GM19452 (cell line): ENCODE measurements at regions not wholly inside any gene's neighbourhood (a gene's known extent, or its start where the extent isn't known, plus 50 kb on each side); places are given as distances from the start of the nearest gene placed in this dataset.

Experiments used
- ATAC-seq: cut with Tn5 transposase; IDR thresholded peaks from one replicate; pipeline ENCODE4 v1.9.1; 2021; ENCODE audit not compliant: unreplicated experiment

DNA sequence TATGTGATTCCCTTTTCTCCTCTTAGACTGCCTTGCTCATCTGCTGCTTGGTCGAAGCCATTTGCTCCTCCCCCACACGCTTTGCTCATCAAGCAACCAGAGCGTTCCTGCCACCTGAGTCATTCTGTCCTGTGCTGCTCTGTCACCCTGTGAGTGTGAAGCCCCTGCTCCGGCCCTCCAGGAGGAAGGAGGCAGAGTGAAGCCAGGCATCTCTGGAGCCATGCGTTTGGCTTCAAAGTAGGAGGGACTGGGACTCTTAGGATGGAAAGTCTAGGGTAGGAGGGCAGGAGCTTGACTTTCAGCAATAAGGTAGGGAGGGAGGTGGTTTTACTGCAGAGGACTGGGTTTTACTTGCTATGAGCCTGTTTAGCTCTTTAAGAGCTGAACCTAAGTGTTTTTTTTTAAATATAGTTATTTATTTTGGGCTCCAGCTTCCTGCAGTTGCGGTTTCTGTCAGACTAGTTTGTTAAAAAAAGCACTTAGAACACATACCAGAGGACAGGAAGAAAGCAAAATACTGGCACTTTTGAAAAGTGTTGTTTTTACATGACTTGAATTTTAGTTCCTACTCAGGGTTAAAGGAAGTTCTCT lies 63.6 kb downstream of the SPINK2 start:
- ATAC-seq, result peak; percentile 90

DNA sequence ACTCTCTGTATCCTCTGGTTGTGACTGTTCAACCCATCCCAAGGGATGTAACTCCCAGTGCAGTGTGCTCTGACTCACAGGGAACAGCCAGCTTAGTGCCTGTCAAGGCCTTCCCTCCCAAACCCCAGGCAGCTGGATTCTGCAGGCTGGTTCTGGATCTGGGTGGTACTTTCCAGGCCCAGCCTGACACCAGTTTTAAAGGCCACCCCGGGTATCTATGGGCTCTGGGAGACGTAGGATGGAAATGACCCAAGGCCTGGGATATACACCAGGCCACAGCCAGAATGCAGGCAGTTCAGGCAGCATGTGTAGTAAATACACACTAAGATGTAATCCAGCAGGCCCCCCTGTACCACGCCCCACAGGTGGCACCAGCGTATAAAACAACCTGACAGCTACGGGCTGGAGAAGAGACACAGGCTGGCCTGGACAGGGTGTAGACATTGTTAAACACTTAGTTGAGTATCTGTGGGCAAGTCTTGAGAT lies 64.2 kb downstream of the SPINK2 start:
- peak; percentile 37 for ATAC-seq

DNA sequence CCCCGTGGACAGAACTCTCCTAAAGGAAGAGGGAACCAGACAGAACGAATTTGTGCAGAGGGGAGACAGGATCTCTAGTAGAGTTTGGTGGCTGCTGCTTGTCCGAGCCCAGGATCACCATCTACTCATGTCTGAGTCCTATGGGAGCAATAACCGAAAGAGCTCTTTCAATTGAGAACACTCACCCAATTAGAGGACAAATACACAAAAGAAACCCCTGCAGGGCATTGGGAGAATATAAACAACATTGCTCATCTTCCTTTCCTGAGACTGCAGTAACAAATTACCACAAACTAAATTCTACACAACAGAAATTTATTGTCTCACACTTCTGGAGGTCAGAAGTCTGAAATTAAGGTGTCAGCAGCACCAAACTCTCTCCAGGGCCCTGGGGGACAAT lies 65.6 kb downstream of the SPINK2 start:
- no peak for ATAC-seq

DNA sequence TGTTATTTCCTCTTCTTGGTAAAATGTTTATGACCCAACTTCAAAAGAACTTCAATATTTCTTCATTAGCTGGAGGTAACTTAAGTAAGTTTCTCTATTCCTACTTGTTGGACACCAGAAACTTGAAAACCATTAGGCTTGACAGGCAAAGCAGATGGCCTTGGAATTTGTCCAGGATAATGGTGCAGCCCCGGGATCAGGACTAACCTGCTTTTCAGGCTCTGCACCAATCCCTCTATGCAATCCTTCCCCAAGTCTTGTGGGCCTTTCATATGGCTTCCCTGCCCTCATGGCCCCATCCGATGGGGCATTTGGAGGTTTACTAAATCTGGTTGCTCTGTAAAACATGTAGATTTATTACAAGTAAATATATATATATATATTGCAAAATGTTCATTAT lies 68.5 kb downstream of the SPINK2 start:
- no peak for ATAC-seq

DNA sequence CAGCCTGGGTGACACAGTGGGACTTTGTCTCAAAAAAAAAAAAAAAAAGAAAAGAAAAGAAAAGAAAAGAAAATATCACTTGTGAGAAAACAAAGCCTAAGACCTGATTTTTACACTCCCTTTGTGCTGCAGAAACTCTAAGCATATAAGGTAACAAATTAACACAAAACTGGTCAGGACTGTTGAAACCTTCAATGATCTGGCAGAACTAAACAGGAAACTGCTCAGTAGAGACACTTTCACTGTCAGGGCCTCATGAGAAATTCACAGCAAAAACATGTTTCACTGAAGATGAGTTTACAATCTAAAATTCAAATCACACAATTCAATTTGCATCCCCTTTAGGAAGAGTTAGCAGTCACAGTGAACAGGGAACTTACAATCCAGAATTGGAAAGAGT lies 69.1 kb upstream of the HOPX start:
- ATAC-seq, result no peak

DNA sequence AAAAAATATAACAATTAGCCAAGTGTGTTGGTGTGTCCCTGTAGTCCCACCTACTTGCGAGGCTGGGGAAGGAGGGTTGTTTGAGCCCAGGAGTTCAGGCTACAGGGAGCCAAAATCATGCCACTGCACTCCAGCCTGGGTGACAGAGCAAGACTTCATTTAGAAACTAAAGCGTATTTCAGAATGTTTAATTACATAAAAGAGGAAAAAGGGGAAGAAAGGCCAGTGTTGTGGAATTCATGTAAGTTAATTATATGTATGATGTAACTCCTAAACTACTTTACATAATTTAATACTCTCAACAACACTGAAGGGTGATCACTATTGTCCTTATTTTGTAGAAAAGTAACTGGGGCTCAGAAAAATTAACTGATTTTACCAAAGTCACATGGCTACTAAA lies 67.2 kb upstream of the HOPX start:
- no peak for ATAC-seq

DNA sequence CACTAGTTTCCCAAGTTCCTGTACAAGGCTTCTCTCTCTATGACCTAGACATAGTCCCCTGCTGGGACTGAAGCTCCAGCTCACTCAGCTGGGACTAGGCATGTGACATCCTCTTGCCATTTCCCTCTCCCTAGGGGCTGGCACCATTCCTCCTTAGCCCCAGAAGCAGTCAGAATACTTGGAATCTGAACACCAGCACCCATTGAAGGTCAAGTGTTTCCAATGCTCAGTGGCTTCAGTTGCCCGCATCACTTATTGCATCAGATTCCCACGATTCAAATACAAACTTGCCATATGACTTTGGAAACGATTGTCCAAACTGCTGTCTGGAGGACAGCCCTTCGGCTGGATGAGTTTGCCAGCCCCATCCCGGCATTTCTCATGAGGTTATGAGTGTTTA lies 65.5 kb upstream of the HOPX start:
- no peak for ATAC-seq

DNA sequence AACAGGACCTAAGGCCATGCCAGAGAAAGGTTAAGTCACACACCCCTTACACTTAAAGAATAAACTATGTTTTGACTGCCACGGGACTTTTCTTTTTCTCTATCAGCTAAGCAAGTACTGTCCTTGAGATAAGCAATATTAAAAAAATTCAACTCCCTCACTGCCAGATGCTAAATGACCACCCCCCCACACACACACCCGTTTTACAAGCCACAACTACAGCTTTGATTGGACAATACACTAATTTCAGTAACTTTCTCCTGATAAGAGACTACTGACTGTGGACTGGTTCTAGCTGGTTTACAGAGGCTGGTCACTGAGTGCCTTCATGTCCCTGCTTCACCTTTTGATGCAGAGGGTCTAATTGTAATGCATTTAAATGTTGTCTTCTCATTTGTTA lies 63.9 kb upstream of the HOPX start:
- no peak for ATAC-seq

DNA sequence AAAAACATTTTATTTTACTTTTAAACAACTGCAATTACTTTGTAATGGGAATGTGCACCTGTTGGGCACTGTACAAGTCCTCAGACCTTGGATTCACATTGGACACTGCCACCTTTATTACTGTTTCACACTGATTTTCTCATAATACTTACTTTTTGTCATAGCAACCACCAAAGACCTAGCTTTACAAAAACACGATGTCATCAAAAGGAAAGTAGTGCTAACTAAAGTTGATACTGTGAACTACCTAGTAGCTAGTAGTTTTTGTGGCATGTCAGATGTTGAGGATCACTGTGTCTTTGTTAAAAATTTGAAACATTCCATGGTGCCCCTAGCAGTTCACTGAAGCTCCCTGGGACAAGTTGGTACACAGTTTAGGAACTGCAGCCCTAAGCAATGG lies 62.9 kb upstream of the HOPX start:
- ATAC-seq, result no peak

DNA sequence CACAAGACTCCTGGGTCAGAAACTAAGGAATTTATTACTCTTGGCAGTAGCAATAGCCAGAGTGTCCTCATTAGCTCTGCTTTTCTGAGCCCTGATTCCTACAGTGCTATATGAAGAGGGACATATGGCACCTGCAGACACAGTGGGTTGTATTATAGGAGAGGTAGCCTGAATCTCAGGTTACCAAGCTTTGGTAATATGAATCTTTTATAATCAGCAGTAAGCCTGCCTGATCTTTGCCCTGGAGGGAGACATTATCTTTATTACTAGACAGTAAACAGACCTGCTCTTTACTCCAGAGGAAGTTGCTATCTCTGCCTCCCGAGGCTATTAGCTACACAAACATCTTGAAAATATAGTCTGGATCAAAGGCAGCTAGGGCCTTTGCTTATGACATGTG lies 62.5 kb upstream of the HOPX start:
- ATAC-seq, result no peak

DNA sequence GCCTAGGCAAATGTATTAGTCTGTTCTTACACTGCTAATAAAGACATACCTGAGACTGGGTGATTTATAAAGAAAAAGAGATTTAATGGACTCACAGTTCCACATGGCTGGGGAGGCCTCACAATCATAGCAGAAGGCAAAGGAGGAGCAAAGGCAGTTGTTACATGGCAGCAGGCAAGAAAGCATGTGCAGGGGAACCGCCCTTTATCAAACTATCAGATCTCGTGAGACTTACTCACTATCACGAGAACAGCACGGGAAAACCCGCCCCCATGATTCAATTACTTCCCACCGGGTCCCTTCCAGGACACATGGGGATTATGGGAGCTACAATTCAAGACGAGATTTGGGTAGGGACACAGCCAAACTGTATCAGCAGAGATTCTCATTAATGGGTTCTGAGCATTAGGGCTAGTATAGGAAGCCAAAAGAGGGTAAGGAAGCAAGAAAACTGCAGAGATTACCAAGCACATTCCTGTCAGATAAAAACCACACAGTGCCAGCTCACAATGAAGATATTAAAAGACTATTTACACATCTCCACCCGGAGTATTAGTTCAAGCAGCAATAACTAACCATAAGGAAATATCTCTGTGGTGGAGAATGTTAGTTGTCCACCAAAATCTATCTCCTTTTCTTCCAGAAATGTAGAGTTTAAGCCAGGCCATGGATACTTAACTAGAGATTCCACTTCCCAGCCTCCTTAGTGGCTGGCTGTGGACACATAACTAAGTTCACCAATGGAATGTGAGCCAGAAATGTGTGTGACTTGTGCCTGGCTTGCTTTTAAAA lies 61.2 kb upstream of the HOPX start:
- ATAC-seq, result no peak

DNA sequence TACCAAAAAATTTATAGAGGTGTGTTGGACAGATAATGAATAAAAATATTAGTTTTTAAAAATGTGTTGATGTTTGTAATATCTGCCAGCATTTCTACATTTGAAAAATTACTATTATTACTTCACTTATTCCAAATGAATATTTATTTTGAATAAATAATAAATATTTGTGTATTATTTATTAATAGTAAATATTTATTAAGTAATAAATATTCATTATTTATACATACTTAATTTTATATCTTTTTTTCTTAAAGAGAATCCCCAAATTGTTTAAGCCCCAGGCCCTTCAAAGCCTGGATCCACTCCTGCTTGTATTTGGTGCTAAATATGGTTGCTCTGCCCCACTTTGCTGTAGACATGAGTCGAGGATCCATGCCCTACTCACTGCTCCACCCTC lies 60.5 kb upstream of the HOPX start:
- no peak for ATAC-seq

DNA sequence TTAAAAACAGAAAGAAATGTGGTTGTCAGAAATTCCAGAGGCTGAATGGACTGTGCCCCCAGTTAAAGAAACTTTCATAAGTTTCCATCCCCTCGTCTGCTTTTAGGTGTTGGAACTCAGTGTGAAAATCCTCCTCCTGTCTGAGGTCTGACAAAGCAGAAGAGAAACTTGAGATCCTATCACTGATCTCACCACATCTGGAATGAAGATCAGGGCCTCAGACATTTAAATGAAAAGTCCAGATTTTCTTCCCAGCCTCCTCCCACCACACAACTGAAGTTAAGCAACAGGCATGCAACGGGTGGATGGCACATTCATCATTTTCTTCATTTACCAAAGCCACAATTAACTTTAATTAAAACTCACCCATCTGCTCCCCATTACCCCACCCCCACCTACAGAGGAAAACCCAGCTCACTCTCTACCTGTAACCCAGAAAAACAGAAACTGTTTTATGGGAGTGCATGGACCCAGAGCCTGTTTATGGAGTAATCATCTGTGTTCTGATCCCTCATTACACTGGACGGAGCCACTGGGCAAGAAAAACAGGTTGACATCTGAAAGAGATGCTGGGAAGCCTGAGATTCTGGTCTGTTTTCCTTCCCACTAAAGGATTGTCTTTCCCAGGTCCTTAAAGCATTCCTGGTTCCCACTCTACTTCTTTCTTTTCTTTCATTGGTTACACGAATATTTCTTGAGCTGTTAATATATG lies 58.1 kb upstream of the HOPX start:
- no peak for ATAC-seq

DNA sequence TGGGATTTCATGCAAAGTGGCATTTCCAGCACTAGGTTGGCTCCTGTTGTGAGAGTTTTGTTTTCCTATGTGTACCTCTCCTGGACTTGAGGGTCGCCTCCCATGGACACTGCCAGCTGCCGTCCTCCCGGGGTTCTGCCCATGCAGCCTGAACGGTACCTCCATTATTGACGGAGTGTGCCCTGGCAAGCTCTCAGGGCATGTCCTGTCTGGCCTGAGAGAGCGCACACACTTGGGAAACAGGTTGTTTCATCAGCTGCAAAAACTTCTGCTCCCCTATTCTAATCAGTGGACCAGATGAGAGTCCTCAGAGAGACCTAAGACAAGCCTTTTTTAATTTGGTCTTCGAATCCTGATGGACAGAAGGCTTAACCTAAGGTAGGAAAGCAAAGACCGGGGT lies 56.6 kb upstream of the HOPX start:
- ATAC-seq, result no peak

DNA sequence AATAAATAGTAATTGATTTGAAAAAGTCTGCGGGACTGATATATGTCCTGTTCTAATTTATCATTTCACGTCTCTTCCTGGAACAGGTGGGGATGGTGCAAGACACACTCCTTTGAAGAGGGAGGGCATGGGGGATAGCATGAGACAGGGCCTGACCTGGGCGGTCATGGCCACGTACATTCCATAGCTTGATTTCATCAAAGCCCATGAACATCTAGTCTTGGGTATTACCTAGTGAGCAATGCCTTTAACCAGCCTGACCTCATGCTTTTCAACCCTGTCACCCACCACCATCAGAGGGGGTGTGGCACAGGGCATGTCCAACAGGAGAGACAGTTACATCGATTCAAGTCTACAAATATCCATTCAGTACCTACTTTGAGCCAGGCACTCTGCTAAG lies 52.3 kb upstream of the HOPX start:
- ATAC-seq, result no peak

DNA sequence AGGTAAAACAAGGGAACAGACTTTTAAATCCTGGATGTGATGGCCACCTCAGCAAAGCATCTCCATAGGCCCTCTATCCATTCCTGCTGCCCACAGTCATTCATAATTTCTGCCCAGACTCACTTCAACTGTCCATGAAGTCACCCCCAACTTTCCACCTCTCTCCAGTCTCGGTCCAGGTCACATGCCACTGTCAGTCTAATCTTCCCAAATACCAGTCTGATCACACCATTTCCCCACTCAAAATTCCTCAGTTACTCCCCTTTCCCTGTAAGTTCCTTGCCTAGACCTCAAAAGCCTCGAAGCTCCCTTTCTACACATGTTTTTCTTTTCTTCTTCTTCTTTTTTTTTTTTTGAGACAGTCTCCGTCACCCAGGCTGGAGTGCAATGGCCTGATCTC lies 51.2 kb upstream of the HOPX start:
- no peak for ATAC-seq

DNA sequence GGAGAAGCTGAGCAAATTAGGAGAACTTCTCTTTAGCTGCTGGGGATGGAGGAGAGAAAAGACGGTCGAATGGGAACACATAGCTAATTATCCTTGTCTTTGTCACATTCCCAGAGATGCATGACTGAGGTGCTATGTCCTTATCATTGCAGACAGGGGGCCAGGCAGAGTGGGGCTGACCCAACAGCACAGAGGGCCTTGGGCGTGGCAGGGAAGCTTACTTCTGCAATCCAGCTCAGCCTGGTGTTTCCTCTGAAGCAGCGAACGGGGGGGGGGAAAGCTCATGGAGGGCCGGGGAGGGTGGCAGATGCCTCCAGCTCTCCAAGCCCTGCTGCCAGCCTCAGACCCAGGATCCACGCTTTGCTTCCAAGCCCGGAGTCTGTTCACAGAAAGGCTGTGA lies 50.8 kb upstream of the HOPX start:
- no peak for ATAC-seq
